ENCODE measurements at regions not wholly inside any gene's neighbourhood (a gene's known extent, or its start where the extent isn't known, plus 50 kb on each side); places are given as distances from the start of the nearest gene placed in this dataset.

DNA sequence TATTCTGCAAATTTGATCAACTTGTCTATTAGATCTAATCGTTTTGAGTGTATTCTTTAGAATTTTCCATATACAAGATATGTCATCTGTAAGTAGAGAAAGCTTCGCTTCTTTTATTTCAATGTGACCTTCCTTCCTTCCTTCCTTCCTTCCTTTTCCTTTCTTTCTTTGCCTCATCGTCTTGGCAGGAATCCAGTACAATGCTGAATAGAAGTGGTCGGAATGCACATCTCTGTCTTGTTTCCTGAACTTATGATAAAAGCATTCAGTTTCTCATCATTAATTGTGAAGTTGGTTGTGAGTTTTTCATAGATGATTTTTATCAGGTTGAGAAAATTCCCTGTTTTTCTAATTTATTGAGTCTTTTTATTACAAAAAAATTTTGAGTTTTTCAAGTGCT lies 300.7 kb upstream of the ZNF32 start:
- peaks cover 5% of the 10 kb centered on the region for H3K9me3 ChIP-seq (replicated peaks; ENCODE audit: low read length)
- no peaks in the 10 kb centered on the region for H3K4me1 ChIP-seq (ENCODE audit: control insufficient read depth, insufficient read depth, low read length)
- H3K4me3 ChIP-seq (ENCODE audit: low read length), result no peak overlapping the region
- H3K27me3 ChIP-seq (ENCODE audit: control insufficient read depth, insufficient read depth, low read length), result no peaks in the 10 kb centered on the region
- no peak overlapping the region for H3K9ac ChIP-seq (ENCODE audit: low read depth, low read length)
- no peak overlapping the region for H3K4me2 ChIP-seq (ENCODE audit: low read length)
- H3K36me3 ChIP-seq (ENCODE audit: insufficient read depth, low read length), result no peaks in the 10 kb centered on the region

DNA sequence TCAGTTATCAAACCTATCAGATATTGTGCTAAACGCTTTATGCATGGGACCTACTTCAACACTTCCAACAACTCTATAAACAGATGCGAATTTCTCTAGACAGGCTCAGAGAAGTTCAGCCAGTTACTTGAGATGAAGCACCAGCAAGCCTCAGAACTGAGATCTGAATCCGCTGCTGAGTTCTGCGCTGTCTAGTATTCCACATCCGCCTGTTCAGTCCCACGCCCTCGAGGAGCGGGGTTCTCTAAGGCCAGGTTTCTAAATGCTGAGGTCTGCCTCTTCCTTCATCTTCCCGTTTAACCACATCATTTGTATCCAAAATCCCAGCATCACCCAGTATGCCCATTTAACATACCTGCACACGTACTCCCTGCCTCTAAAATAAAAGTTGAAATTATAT lies 297.8 kb upstream of the ZNF32 start:
- Histone ChIP-seq H3K9ac (ENCODE audit: low read depth, low read length) (no peak overlapping the region), H3K4me3 (ENCODE audit: low read length) (no peak overlapping the region), H3K9me3 (replicated peaks; ENCODE audit: low read length) (no peaks in the 10 kb centered on the region), H3K4me2 (ENCODE audit: low read length) (no peak overlapping the region), H3K4me1 (ENCODE audit: control insufficient read depth, insufficient read depth, low read length) (no peaks in the 10 kb centered on the region), H3K27me3 (ENCODE audit: control insufficient read depth, insufficient read depth, low read length) (no peaks in the 10 kb centered on the region), H3K36me3 (ENCODE audit: insufficient read depth, low read length) (no peaks in the 10 kb centered on the region)

DNA sequence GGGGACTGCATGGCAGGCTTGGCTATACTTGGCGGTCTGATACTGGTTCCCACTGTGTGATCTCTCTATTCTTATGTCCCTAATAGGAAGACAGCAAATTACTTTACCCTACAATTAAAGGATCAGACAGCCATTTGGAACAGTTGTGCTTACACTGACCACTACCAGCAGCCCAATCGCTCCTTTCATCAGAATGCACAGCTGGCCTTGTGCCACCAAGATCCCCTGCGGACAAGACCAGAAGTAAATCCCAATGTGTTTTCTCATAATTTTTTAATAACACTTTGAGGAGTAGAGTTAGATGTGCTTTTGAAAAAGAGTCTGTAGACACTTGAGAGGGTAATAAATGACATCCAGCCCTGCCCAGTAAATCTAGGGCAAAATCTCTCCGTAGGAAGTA lies 297.2 kb upstream of the ZNF32 start:
- Histone ChIP-seq H3K9me3 (replicated peaks; ENCODE audit: low read length) (no peaks in the 10 kb centered on the region), H3K27me3 (ENCODE audit: control insufficient read depth, insufficient read depth, low read length) (no peaks in the 10 kb centered on the region), H3K36me3 (ENCODE audit: insufficient read depth, low read length) (no peaks in the 10 kb centered on the region), H3K9ac (ENCODE audit: low read depth, low read length) (no peak overlapping the region), H3K4me1 (ENCODE audit: control insufficient read depth, insufficient read depth, low read length) (no peaks in the 10 kb centered on the region), H3K4me2 (ENCODE audit: low read length) (no peak overlapping the region), H3K4me3 (ENCODE audit: low read length) (no peak overlapping the region)

DNA sequence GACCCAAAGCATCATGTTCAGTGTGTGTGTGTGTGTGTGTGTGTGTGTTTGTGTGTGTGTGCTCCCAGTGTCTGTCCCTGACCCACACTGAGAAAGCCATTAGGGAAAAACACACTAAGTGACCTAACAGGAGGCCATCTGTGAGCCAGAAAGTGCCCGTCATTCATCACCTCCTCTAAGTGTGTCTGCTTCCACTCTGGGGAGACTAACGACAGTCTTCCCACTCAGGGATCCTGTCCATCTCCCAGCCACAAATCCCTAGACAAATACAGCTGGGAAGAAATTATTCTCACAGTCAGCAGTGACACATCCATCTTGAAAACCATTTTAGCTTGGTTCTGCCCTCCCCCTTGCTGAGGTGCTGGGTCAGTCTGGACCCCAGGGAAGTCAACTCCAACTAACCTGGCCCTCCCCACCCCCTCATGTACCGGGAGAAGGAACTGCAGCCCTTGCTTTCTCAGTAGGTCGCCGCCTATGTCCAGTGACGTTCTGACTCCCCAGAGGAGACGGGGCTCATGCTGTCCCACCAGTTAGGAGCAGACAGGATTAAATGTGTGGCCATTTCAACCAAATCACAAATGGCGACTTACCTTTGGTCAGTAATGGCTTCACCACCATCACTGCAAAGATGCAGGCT lies 296.5 kb upstream of the ZNF32 start:
- Histone ChIP-seq H3K36me3 (ENCODE audit: insufficient read depth, low read length) (no peaks in the 10 kb centered on the region), H3K4me1 (ENCODE audit: control insufficient read depth, insufficient read depth, low read length) (peaks cover 4% of the 10 kb centered on the region), H3K4me2 (ENCODE audit: low read length) (no peak overlapping the region), H3K27me3 (ENCODE audit: control insufficient read depth, insufficient read depth, low read length) (no peaks in the 10 kb centered on the region), H3K9me3 (replicated peaks; ENCODE audit: low read length) (no peaks in the 10 kb centered on the region), H3K4me3 (ENCODE audit: low read length) (no peak overlapping the region), H3K9ac (ENCODE audit: low read depth, low read length) (no peak overlapping the region)

DNA sequence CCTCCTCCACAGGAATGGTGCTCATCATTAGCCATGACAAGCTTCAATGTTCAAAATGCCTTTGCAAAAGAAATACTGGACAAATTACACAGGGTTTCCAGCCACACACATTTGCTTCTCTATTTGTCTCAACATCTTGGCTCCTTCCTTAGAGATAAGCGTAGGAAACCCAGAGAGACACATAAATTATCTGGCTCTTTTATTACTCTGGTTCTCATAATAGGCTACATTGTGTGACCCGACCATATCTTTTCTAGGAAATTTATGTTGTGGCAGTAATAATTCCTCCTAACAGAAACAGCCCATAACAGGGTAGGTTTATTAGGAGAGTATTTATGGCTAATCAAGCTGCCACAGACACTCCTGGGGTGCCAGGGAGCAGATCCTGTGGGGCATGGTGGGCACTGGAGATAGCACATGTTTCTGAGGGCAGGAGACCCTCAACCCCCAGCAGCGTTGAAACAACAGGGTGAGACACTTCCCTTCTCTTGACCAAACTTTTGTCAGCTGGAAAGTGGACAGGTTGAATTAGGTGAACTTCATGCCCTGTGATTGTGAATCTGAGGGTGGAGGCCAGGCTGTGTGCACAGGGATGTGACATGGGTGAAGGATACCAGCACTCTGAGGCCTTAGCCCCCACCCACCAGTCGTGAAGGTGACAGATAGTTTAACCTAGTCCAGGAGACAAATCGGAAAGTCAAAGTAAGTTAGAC lies 295.9 kb upstream of the ZNF32 start:
- Histone ChIP-seq H3K4me2 (ENCODE audit: low read length) (no peak overlapping the region), H3K4me1 (ENCODE audit: control insufficient read depth, insufficient read depth, low read length) (peaks cover 10% of the 10 kb centered on the region), H3K36me3 (ENCODE audit: insufficient read depth, low read length) (no peaks in the 10 kb centered on the region), H3K4me3 (ENCODE audit: low read length) (no peak overlapping the region), H3K27me3 (ENCODE audit: control insufficient read depth, insufficient read depth, low read length) (no peaks in the 10 kb centered on the region), H3K9me3 (replicated peaks; ENCODE audit: low read length) (no peaks in the 10 kb centered on the region), H3K9ac (ENCODE audit: low read depth, low read length) (no peak overlapping the region)

DNA sequence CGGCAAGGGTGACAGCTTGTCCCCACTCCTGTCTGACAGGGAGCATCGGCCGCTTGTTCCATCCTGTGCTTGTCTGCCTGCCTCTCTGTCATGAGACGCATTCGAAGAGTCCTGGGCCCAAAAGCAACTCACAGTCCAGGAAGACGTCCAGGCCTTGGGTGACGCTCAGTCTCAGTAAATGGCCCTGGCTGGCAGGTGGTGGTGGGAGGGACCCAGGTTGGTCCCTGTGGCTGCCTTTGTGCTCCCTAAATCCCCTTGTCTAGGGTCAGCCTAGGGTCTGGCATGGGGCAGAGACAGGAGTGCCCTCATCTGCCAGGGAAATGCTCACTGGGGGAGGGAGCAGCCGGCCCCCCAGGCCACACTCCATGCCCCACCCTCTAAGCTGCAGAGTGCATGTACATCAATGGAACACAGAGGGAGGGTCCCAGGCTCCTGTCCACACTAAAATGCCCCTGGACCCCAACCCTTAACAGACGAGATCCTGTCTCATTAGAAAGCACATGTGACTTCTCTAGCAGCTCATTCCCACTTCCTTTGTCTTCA lies 295.2 kb upstream of the ZNF32 start:
- Histone ChIP-seq H3K9ac (ENCODE audit: low read depth, low read length) (no peak overlapping the region), H3K4me1 (ENCODE audit: control insufficient read depth, insufficient read depth, low read length) (peaks cover 11% of the 10 kb centered on the region), H3K4me2 (ENCODE audit: low read length) (no peak overlapping the region), H3K36me3 (ENCODE audit: insufficient read depth, low read length) (no peaks in the 10 kb centered on the region), H3K27me3 (ENCODE audit: control insufficient read depth, insufficient read depth, low read length) (no peaks in the 10 kb centered on the region), H3K9me3 (replicated peaks; ENCODE audit: low read length) (no peaks in the 10 kb centered on the region), H3K4me3 (ENCODE audit: low read length) (no peak overlapping the region)

DNA sequence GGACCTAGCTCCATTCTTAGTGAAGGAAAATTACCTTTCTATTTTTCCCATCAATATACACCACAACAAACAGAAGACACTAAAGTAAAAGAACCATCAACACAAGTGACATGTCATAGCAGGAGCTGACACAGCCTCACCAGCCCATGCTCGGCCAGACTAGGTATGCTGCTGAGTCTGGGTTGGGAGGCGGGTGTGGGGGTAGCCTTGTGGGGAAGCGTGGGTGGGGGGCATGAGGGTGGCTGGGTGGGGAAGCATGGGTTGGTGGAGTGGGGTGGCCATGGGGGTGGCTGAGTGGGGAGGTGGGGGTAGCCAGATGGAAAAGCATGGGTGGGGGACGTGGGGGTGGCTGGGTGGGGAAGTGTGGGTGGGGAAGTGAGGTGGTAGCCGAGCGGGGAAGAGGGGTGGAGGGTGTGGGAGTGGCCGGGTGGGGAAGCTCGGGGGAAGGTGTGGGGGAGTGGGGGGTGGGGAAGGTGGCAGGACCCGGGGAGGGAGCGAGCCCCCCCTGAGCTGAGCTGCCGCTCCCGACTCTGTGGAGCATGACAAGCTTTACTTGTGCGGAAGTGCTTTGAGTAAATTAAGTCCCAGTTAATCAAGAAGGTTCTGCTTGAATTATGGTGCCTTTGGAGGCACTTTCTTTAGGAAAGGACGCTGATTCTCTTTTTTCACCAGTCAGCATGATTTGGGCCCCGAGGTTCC lies 294.6 kb upstream of the ZNF32 start:
- Histone ChIP-seq H3K4me3 (ENCODE audit: low read length) (no peak overlapping the region), H3K9ac (ENCODE audit: low read depth, low read length) (no peak overlapping the region), H3K27me3 (ENCODE audit: control insufficient read depth, insufficient read depth, low read length) (no peaks in the 10 kb centered on the region), H3K9me3 (replicated peaks; ENCODE audit: low read length) (no peaks in the 10 kb centered on the region), H3K4me2 (ENCODE audit: low read length) (no peak overlapping the region), H3K36me3 (ENCODE audit: insufficient read depth, low read length) (no peaks in the 10 kb centered on the region), H3K4me1 (ENCODE audit: control insufficient read depth, insufficient read depth, low read length) (peaks cover 11% of the 10 kb centered on the region)

DNA sequence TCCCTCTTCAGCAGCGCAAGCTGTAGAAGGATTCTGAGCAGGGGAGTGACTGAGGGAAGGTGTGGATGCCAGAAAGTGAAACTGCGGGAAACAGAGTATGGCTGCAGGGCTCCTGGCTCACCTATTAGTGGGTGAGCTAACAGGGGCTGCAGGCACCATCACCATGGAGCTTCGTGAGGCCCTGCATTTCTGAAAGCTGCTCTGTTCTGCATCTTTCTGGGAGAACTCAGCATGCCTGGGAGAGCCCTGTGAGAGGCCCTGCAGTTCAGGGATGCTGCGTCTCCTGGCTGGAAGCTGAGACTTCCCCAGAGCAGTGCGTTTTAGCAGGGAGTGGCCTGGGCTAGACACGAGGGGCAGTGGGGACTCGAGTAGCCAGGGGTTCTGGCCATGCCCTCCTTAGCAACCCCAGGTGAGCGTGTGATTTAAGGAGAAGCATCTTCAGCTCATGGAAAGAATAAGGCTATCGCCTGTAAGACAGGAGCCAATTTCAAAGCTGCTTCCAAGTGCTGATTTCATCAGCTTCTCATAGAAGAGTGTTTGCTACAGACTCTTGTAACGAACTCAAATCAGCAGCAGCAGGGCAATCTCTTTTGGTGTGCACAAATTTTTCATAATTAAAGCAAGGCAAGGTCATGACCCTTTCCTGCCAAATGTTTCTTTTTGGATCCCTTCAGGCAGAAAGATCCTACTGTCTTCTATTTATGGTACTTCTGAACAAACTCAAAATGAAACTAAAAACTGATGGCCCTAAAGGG lies 293.6 kb upstream of the ZNF32 start:
- no peaks in the 10 kb centered on the region for H3K36me3 ChIP-seq (ENCODE audit: insufficient read depth, low read length)
- no peak overlapping the region for H3K4me2 ChIP-seq (ENCODE audit: low read length)
- H3K27me3 ChIP-seq (ENCODE audit: control insufficient read depth, insufficient read depth, low read length), result no peaks in the 10 kb centered on the region
- H3K4me1 ChIP-seq (ENCODE audit: control insufficient read depth, insufficient read depth, low read length), result peaks cover 11% of the 10 kb centered on the region
- H3K9ac ChIP-seq (ENCODE audit: low read depth, low read length), result no peak overlapping the region
- H3K4me3 ChIP-seq (ENCODE audit: low read length), result no peak overlapping the region
- no peaks in the 10 kb centered on the region for H3K9me3 ChIP-seq (replicated peaks; ENCODE audit: low read length)

DNA sequence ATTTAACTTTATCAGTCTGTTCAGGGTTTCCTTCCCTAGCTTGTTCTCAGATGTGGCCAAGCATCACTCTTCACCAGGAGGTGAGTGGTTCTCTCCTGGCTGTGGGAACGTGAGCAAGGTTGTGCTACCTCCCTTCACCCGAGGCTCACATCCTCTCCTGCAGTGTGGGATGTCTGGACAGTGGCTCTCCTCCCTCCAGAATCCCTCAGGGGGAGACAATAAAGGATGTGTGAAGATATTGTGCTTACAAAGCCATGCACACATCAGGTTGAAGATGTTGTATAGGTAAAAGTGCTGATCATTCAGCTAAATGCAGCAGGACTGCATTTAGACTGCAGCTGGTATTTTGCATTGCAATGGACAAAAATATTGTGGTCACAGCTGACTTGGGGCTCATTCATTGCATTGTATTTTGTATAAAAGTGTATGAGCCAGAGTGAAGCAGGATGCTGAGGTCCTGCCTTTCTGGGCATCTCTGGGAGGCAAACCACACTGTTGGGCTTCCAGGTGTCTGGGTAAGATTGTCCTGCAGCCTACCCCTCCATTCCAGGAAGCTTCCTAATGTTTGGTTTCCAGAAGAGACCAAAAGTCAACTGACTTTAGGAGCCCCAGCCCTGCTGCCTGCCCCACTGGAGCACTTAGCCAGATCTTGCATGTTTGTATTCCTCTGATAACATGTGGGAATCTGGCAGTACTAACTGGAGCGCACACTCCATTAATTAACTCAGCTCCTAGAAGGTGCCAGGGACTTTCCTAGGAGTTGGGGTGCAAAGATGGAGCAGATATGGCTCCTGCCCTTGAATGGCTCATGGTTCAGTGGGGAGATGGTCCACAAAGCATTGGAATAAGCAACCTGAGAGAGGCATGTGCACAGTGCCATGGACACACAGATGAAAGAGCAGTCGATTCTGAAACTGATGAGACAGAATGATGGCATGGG lies 292.5 kb upstream of the ZNF32 start:
- H3K4me2 ChIP-seq (ENCODE audit: low read length), result no peak overlapping the region
- H3K9me3 ChIP-seq (replicated peaks; ENCODE audit: low read length), result no peaks in the 10 kb centered on the region
- H3K4me3 ChIP-seq (ENCODE audit: low read length), result no peak overlapping the region
- no peaks in the 10 kb centered on the region for H3K27me3 ChIP-seq (ENCODE audit: control insufficient read depth, insufficient read depth, low read length)
- peaks cover 11% of the 10 kb centered on the region for H3K4me1 ChIP-seq (ENCODE audit: control insufficient read depth, insufficient read depth, low read length)
- no peaks in the 10 kb centered on the region for H3K36me3 ChIP-seq (ENCODE audit: insufficient read depth, low read length)
- H3K9ac ChIP-seq (ENCODE audit: low read depth, low read length), result no peak overlapping the region

DNA sequence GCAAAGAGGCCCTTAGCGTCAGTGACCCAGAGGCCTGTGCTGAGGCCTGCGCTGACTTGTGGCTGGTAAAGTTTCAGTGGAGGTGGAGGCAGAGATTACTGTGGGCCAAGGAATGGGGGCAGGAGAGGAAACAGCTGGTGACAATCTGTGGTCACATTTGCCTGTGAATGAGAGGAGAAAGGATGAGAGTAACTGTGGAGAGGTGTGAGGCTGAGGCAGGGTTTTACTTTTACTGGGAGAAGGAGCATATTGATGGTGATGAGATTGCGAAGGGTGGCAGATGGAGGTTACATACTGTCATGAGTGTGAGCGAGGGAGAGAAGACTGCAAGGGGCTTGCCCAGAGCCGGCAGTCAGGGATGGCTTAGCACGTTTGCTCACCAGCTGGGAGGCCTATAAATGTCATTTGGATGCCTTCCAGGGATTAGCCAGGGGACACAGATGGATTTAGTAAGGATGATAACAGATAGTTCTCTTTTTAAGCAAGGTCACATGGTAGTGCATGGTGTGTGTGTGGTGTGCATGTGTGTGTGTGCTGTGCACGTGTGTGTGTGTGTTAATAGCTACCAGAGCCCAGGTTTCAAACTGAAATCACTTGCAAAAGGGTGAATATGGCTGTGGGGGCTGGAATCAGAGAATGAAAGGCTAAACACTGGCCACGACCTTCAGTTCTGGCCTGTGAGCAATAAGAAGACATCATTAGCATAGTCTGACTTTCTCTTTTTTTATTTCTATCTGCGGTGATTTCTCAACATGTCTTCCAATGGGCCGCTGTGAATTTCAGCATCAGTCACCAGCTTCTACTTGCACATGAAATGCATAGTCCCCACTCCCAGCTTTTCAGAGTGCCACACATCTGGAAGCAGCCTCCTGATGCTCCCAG lies 291.5 kb upstream of the ZNF32 start:
- H3K36me3 ChIP-seq (ENCODE audit: insufficient read depth, low read length), result no peaks in the 10 kb centered on the region
- no peak overlapping the region for H3K4me3 ChIP-seq (ENCODE audit: low read length)
- peaks cover 11% of the 10 kb centered on the region for H3K4me1 ChIP-seq (ENCODE audit: control insufficient read depth, insufficient read depth, low read length)
- no peak overlapping the region for H3K9ac ChIP-seq (ENCODE audit: low read depth, low read length)
- H3K4me2 ChIP-seq (ENCODE audit: low read length), result no peak overlapping the region
- no peaks in the 10 kb centered on the region for H3K27me3 ChIP-seq (ENCODE audit: control insufficient read depth, insufficient read depth, low read length)
- no peaks in the 10 kb centered on the region for H3K9me3 ChIP-seq (replicated peaks; ENCODE audit: low read length)

Data from skeletal muscle satellite cell (primary cell).